Mesothelial cell of epicardium (in vitro differentiated cells): ENCODE measurements at regions not wholly inside any gene's neighbourhood (a gene's known extent, or its start where the extent isn't known, plus 50 kb on each side); places are given as distances from the start of the nearest gene placed in this dataset.

ENCODE experiments used
- DNase-seq, 2 experiments: peaks; one replicate each; pipeline ENCODE4 v3.0.0; 2021; ENCODE audit warnings: low spot score in 2 of 2; ENCODE audit not compliant: unreplicated experiment in 2 of 2
- H3K27ac Mint-ChIP-seq: 2 replicates; pipeline ENCODE4 v1.8.0; 2021; ENCODE audit warnings: mixed read lengths
- H3K27me3 Mint-ChIP-seq: 2 replicates; pipeline ENCODE4 v1.8.0; 2021; ENCODE audit warnings: low read depth, mixed read lengths
- H3K36me3 Mint-ChIP-seq: 2 replicates; pipeline ENCODE4 v1.8.0; 2021; ENCODE audit warnings: mixed read lengths
- H3K4me1 Mint-ChIP-seq: 2 replicates; pipeline ENCODE4 v1.8.0; 2021; ENCODE audit warnings: mixed read lengths
- H3K4me3 Mint-ChIP-seq: 2 replicates; pipeline ENCODE4 v1.8.0; 2021; ENCODE audit warnings: mild to moderate bottlenecking, moderate library complexity, mixed read lengths
- H3K9me3 Mint-ChIP-seq: 2 replicates; pipeline ENCODE4 v1.8.0; 2021; ENCODE audit warnings: mixed read lengths
- TF ChIP-seq, protein P1 (sequence below): fragments of 200-600 bp; sonication (generic); IDR thresholded peaks from one replicate; pipeline ENCODE4 v1.5.0; 2021; ENCODE audit warnings: antibody characterized with exemption; ENCODE audit not compliant: unreplicated experiment

- no peak for DNase-seq
- H3K27me3 Mint-ChIP-seq = no peaks in the 10 kb centered on the region
- TF ChIP-seq, protein P1, sequence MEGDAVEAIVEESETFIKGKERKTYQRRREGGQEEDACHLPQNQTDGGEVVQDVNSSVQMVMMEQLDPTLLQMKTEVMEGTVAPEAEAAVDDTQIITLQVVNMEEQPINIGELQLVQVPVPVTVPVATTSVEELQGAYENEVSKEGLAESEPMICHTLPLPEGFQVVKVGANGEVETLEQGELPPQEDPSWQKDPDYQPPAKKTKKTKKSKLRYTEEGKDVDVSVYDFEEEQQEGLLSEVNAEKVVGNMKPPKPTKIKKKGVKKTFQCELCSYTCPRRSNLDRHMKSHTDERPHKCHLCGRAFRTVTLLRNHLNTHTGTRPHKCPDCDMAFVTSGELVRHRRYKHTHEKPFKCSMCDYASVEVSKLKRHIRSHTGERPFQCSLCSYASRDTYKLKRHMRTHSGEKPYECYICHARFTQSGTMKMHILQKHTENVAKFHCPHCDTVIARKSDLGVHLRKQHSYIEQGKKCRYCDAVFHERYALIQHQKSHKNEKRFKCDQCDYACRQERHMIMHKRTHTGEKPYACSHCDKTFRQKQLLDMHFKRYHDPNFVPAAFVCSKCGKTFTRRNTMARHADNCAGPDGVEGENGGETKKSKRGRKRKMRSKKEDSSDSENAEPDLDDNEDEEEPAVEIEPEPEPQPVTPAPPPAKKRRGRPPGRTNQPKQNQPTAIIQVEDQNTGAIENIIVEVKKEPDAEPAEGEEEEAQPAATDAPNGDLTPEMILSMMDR = no peak
- H3K4me1 Mint-ChIP-seq = no peaks in the 10 kb centered on the region
- H3K27ac Mint-ChIP-seq = no peak overlapping the region
- peaks cover 5% of the 10 kb centered on the region for H3K9me3 Mint-ChIP-seq
- H3K4me3 Mint-ChIP-seq = no peak overlapping the region
- H3K36me3 Mint-ChIP-seq = no peaks in the 10 kb centered on the region
Observed at GRCh38 chr12:82130762-82131161, 227.4 kb downstream of the CCDC59 start.

GRCh38 chr12:82124711-82125380 lies 233.3 kb downstream of the CCDC59 start:
- H3K36me3 Mint-ChIP-seq = no peaks in the 10 kb centered on the region
- H3K9me3 Mint-ChIP-seq = peaks cover 21% of the 10 kb centered on the region
- no peak for DNase-seq
- peaks cover 3% of the 10 kb centered on the region for H3K27me3 Mint-ChIP-seq
- TF ChIP-seq, protein P1 = no peak
- no peak overlapping the region for H3K27ac Mint-ChIP-seq
- no peaks in the 10 kb centered on the region for H3K4me1 Mint-ChIP-seq
- no peak overlapping the region for H3K4me3 Mint-ChIP-seq

GRCh38 chr12:82121545-82121944 lies 236.6 kb downstream of the CCDC59 start:
- Mint-ChIP-seq H3K27ac (no peak overlapping the region), H3K27me3 (peaks cover 5% of the 10 kb centered on the region), H3K36me3 (no peaks in the 10 kb centered on the region)

DNA sequence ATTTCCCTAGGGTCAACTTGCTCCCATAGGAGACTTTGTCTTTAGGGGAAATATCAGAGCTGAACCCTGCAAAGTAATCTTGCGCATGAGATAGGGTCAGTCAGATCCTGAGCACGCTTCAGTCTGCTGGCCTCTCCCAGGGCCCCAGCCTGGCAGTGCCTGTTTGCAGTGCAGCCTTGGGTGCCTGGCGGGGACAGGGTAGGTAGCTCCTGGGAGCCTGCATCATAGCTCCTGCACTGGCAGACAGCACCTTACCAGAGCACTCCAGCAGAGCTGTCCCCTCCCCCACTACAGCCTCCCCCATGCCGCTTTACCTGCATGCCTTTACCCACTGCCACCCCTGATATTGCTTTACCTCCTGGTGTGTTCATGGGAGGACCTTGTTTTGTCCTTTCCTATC lies 237.3 kb downstream of the CCDC59 start:
- peaks cover 5% of the 10 kb centered on the region for H3K27me3 Mint-ChIP-seq
- TF ChIP-seq, protein P1 = no peak
- DNase-seq = no peak
- peaks cover 17% of the 10 kb centered on the region for H3K9me3 Mint-ChIP-seq
- H3K4me1 Mint-ChIP-seq = no peaks in the 10 kb centered on the region
- H3K4me3 Mint-ChIP-seq = no peak overlapping the region
- no peak overlapping the region for H3K27ac Mint-ChIP-seq
- no peaks in the 10 kb centered on the region for H3K36me3 Mint-ChIP-seq

More at GRCh38 chr12:82121545-82121944, 236.6 kb downstream of the CCDC59 start:
- H3K4me3 Mint-ChIP-seq = no peak overlapping the region
- no peaks in the 10 kb centered on the region for H3K4me1 Mint-ChIP-seq
- H3K9me3 Mint-ChIP-seq = peaks cover 17% of the 10 kb centered on the region
- TF ChIP-seq, protein P1 = no peak
- no peak for DNase-seq

- Mint-ChIP-seq H3K36me3 (no peaks in the 10 kb centered on the region), H3K27ac (no peak overlapping the region), H3K27me3 (no peaks in the 10 kb centered on the region), H3K9me3 (peaks cover 5% of the 10 kb centered on the region), H3K4me3 (no peak overlapping the region), H3K4me1 (no peaks in the 10 kb centered on the region)
- no peak for DNase-seq
- TF ChIP-seq, protein P1 = no peak
Observed at GRCh38 chr12:82109243-82109642, 248.9 kb downstream of the CCDC59 start.
